Chondrocyte (in vitro differentiated cells): ENCODE measurements at regions not wholly inside any gene's neighbourhood (a gene's known extent, or its start where the extent isn't known, plus 50 kb on each side); places are given as distances from the start of the nearest gene placed in this dataset.

ENCODE experiments used
- DNase-seq: peaks from one replicate; pipeline ENCODE4 v3.0.0; 2021; ENCODE audit warnings: mixed read lengths, low spot score
- H3K27ac Mint-ChIP-seq: one replicate; pipeline ENCODE4 v1.8.0; 2021; ENCODE audit warnings: mild to moderate bottlenecking, moderate library complexity, mixed read lengths; ENCODE audit not compliant: unreplicated experiment
- H3K27me3 Mint-ChIP-seq: 2 replicates; pipeline ENCODE4 v1.8.0; 2021; ENCODE audit warnings: low read depth, mixed read lengths
- H3K36me3 Mint-ChIP-seq: 2 replicates; pipeline ENCODE4 v1.8.0; 2021; ENCODE audit warnings: low read depth, mixed read lengths
- H3K4me1 Mint-ChIP-seq: 2 replicates; pipeline ENCODE4 v1.8.0; 2021; ENCODE audit warnings: low read depth, mild to moderate bottlenecking, mixed read lengths
- H3K4me3 Mint-ChIP-seq: one replicate; pipeline ENCODE4 v1.8.0; 2021; ENCODE audit warnings: mild to moderate bottlenecking, moderate library complexity, mixed read lengths; ENCODE audit not compliant: unreplicated experiment
- H3K9me3 Mint-ChIP-seq: 2 replicates; pipeline ENCODE4 v1.8.0; 2021; ENCODE audit warnings: low read depth, mixed read lengths
- CTCF ChIP-seq: fragments of 200-600 bp; sonication (generic); IDR thresholded peaks from 2 replicates; pipeline ENCODE4 v1.5.0; 2021; ENCODE audit warnings: antibody characterized with exemption, mild to moderate bottlenecking, moderate library complexity

- Mint-ChIP-seq H3K27ac (no peak overlapping the region), H3K4me3 (no peak overlapping the region), H3K9me3 (peaks cover 19% of the 10 kb centered on the region), H3K4me1 (no peaks in the 10 kb centered on the region), H3K36me3 (no peaks in the 10 kb centered on the region), H3K27me3 (no peaks in the 10 kb centered on the region)
- no peak for DNase-seq
- no peak for TF ChIP-seq CTCF
These were observed 604.7 kb downstream of the SLITRK6 start for GRCh38 chr13:85194482-85194881.

- no peak overlapping the region for H3K27ac Mint-ChIP-seq
- no peak for TF ChIP-seq CTCF
- DNase-seq: no peak
- H3K4me3 Mint-ChIP-seq: no peak overlapping the region
- peaks cover 16% of the 10 kb centered on the region for H3K9me3 Mint-ChIP-seq
- H3K36me3 Mint-ChIP-seq: no peaks in the 10 kb centered on the region
- no peaks in the 10 kb centered on the region for H3K27me3 Mint-ChIP-seq
- H3K4me1 Mint-ChIP-seq: no peaks in the 10 kb centered on the region
These were observed 607.1 kb downstream of the SLITRK6 start for GRCh38 chr13:85191996-85192718.

GRCh38 chr13:85186356-85187045, 612.7 kb downstream of the SLITRK6 start:
- Mint-ChIP-seq H3K4me3 (no peak overlapping the region), H3K27ac (no peak overlapping the region), H3K4me1 (no peaks in the 10 kb centered on the region), H3K27me3 (no peaks in the 10 kb centered on the region), H3K9me3 (peaks cover 6% of the 10 kb centered on the region), H3K36me3 (no peaks in the 10 kb centered on the region)
- TF ChIP-seq CTCF: no peak
- no peak for DNase-seq

- H3K36me3 Mint-ChIP-seq: peaks cover 3% of the 10 kb centered on the region
- no peak overlapping the region for H3K27ac Mint-ChIP-seq
These were observed 624.9 kb downstream of the SLITRK6 start for GRCh38 chr13:85174291-85174690.

GRCh38 chr13:85170372-85170771, 628.8 kb downstream of the SLITRK6 start:
- no peaks in the 10 kb centered on the region for H3K36me3 Mint-ChIP-seq
- no peak for TF ChIP-seq CTCF
- no peaks in the 10 kb centered on the region for H3K27me3 Mint-ChIP-seq
- peaks cover 4% of the 10 kb centered on the region for H3K4me1 Mint-ChIP-seq
- H3K4me3 Mint-ChIP-seq: no peak overlapping the region
- no peak for DNase-seq
- H3K9me3 Mint-ChIP-seq: no peaks in the 10 kb centered on the region
- no peak overlapping the region for H3K27ac Mint-ChIP-seq

More at GRCh38 chr13:85174291-85174690, 624.9 kb downstream of the SLITRK6 start:
- DNase-seq: no peak
- Mint-ChIP-seq H3K4me3 (no peak overlapping the region), H3K9me3 (peaks cover 7% of the 10 kb centered on the region), H3K27me3 (no peaks in the 10 kb centered on the region), H3K4me1 (no peaks in the 10 kb centered on the region)
- no peak for TF ChIP-seq CTCF
